Aorta (tissue), 5 donors: ENCODE measurements at regions not wholly inside any gene's neighbourhood (a gene's known extent, or its start where the extent isn't known, plus 50 kb on each side); places are given as distances from the start of the nearest gene placed in this dataset.

Experiments
- ATAC-seq: fragments of 200-7000 bp; cut with Tn5 transposase; one replicate; pipeline ENCODE4 v1.9.1; 2022; ENCODE audit warnings: moderate library complexity; ENCODE audit not compliant: low FRiP score
- DNase-seq, 2 donors: peaks; one replicate each; pipeline ENCODE4 v3.0.0-alpha.2; 2020
- H3K27ac ChIP-seq, 2 donors: one replicate each; pipeline ENCODE4 v1.5.1; 2013; ENCODE audit warnings: low read length in 2 of 2, mild to moderate bottlenecking in 2 of 2, moderate library complexity in 2 of 2, control low read depth in 1 of 2, inconsistent platforms in 1 of 2, low read depth in 1 of 2
- H3K27me3 ChIP-seq, 2 donors: one replicate each; pipeline ENCODE4 v1.6.1; 2013; ENCODE audit warnings: control low read depth in 1 of 2, low read length in 1 of 2, mild to moderate bottlenecking in 1 of 2, moderate library complexity in 1 of 2; ENCODE audit not compliant: insufficient read depth in 2 of 2, control insufficient read depth in 1 of 2
- H3K36me3 ChIP-seq, 2 donors: one replicate each; pipeline ENCODE4 v1.6.1; 2013; ENCODE audit warnings: control low read depth in 1 of 2, low read length in 1 of 2, mild to moderate bottlenecking in 1 of 2; ENCODE audit not compliant: insufficient read depth in 2 of 2, control insufficient read depth in 1 of 2
- H3K4me1 ChIP-seq, 2 donors: one replicate each; pipeline ENCODE4 v1.6.1; 2013; ENCODE audit warnings: low read length in 2 of 2, control low read depth in 1 of 2, mild to moderate bottlenecking in 1 of 2, moderate library complexity in 1 of 2; ENCODE audit not compliant: insufficient read depth in 2 of 2, control insufficient read depth in 1 of 2
- H3K4me3 ChIP-seq, 2 donors: one replicate each; pipeline ENCODE4 v1.5.1; 2013; ENCODE audit warnings: low read length in 2 of 2, control low read depth in 1 of 2, mild to moderate bottlenecking in 1 of 2
- H3K9me3 ChIP-seq: one replicate; pipeline ENCODE4 v1.6.1; 2013; ENCODE audit warnings: mild to moderate bottlenecking, low read length; ENCODE audit not compliant: control insufficient read depth
- WGBS, 2 donors: extraction: QIAGEN DNeasy Blood & Tissue Kit; methylation state at CpG; one replicate each; pipeline ENCODE4 v1.1.7; 2013; 5-methylcytosine and 5-hydroxymethylcytosine counted together
- intact Hi-C, 2 donors: fragments of 100-400 bp; cut with DNase I; formaldehyde crosslinking; loops; one replicate each; pipeline versions ENCODE4 v1.14.2 to v1.15.0; 2022
- donor health status: healthy with polysubstance abuse.
- donor health status: Bipolar disorder and iron deficiency.
- donor health status: DM: no; HTN: no; CAD: no.
- donor health status: DM: no; HTN: no; CAD: no.
- donor health status: DM: yes; HTN: yes; CAD: no.

DNA sequence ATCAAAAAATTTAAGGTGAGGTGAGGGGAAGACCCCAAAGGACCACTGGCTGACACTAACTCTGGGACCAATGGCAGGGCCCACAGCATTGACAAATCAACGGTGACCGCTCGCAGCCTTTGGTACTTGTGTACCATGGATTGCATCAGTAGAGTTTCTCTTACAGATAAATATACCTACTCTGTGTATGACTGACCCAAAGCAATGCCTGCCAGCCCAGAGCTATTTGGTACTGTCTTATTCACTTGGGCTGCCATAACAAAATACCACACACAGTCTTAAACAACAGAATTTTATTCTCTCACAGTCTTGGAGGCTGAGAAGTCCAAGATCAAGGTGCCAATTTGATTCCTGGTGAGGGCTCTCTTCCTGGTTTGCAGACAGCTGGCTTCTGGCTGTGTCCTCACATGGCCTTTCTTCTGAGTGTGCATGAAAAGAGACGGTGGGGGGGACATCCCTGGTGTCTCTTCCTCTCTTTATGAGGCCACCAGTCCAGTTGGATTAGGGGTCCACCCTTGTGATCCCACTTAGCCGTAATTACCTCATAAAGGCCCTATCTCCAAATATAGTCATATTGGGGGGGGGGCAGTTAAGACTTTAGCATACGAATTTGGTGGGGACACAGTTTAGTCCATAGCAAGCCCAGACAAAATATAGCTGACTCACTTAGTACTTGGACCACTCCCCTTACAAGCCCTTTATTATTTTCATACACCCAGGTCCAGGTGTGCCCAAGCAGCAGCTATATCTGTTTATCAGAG, 336.3 kb downstream of the CD83 start:
- no peak for DNase-seq
- Histone ChIP-seq H3K27me3 (no peaks in the 10 kb centered on the region), H3K36me3 (no peaks in the 10 kb centered on the region), H3K4me3 (no peak overlapping the region), H3K9me3 (no peaks in the 10 kb centered on the region), H3K27ac (no peak overlapping the region), H3K4me1 (peaks cover 2 to 5% of the 10 kb centered on the region in 2 donors)
- 93 to 95% methylated on average over 6 of the region's 6 CpGs for WGBS, 2 donors
- no peak for ATAC-seq
- intact Hi-C loops = no loop called here

GRCh38 chr6:14454473-14454775, 336.9 kb downstream of the CD83 start:
- DNase-seq (no peak), ATAC-seq (no peak)
- Histone ChIP-seq H3K4me3 (no peak overlapping the region), H3K36me3 (no peaks in the 10 kb centered on the region), H3K27me3 (no peaks in the 10 kb centered on the region), H3K27ac (no peak overlapping the region), H3K4me1 (peaks cover 2 to 5% of the 10 kb centered on the region in 2 donors), H3K9me3 (no peaks in the 10 kb centered on the region)
- 93 to 99% methylated on average over 4 of the region's 4 CpGs for WGBS, 2 donors
- intact Hi-C loops = no loop called here

DNA sequence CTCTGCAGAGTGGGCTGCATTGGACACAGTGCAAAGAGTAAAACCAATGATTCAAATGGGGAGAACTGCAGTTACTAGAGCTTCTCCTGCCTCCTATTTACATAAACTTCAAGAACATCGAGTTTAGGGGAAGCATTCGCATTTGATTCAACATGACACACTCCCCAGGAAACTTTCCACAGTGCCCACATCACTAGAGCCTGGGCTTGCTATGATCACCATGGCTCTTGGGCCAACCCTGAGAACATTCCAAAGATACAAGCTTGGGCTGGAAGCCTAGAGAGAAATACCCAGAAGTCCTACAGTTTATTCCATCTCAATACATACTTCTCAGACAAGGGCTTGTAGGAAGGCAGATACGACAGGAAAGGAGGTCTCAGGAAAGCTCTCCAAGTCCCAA, 337.9 kb downstream of the CD83 start:
- Histone ChIP-seq H3K27ac (peak overlapping the region in 1 of 2 donors; percentile 74), H3K4me1 (peaks cover 2 to 5% of the 10 kb centered on the region in 2 donors), H3K36me3 (no peaks in the 10 kb centered on the region), H3K27me3 (no peaks in the 10 kb centered on the region), H3K4me3 (no peak overlapping the region), H3K9me3 (no peaks in the 10 kb centered on the region)
- peak; percentile 48 for ATAC-seq
- 10% methylated on average over 3 of the region's 3 CpGs for WGBS, 2 donors
- intact Hi-C loops = no loop called here
- DNase-seq = no peak

DNA sequence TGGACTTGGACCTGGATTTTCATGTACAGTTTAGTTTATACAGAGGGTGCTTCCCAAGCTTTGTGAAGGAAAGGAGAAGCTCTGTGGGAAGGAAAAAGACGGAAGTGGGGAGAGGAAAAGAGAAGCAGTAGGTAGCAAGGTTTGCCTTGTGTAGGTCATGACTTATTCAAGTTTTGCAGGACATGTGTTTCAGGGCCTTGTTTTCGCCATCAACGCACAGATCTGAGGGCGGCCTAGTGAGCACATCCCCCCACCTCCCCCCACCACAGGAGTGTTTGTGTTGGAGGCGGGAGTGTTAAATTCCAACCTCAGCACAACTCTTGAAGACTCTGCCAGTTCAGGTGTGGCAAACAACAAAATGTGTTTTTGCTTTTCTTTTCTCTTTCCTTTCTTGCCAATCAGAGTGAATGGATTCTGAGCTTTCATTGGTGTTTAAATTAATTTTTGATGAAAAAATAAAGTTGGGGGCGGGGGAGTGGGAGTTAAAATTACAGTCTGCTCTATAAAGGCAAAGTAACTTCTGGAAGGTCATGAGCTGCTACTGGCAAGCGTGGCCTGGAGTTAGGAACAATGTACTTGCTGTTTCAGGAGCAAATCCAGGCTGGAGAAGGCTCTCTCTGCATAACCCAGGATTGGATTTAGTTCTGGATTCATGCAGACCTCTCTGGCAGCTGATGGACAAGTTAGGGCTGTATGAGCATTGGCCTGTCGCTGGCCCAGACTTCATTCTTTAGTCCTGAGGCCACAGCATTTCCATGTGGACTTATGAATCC, 338.5 kb downstream of the CD83 start:
- H3K4me3 ChIP-seq = no peak overlapping the region
- 71 to 74% methylated on average over 8 of the region's 8 CpGs for WGBS, 2 donors
- ATAC-seq = no peak
- no peaks in the 10 kb centered on the region for H3K9me3 ChIP-seq
- no peaks in the 10 kb centered on the region for H3K36me3 ChIP-seq
- intact Hi-C loops = no loop called here
- no peak for DNase-seq
- no peaks in the 10 kb centered on the region for H3K27me3 ChIP-seq
- H3K4me1 ChIP-seq = peaks cover 2 to 5% of the 10 kb centered on the region in 2 donors
- H3K27ac ChIP-seq = no peak overlapping the region

DNA sequence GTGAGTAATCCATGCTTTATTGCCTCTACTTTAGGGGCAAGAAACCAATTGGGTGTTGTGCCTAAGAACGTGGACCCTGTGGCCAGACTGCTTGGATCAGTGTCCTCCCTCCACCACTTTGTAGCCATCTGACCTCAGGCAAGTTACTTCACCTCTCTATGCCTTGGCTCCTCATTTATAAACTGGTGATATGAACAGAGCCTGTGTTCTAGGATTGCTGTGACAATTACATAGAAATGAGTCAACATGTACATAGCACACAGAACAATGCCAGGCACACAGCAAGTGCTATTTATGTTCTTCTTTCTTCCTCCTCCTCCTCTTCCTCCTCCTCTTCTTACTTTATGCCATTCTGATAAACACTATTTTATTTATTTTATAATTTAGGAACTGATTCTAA, 339.4 kb downstream of the CD83 start:
- H3K9me3 ChIP-seq = no peaks in the 10 kb centered on the region
- no peak for DNase-seq
- 92 to 98% methylated on average over 1 of the region's 1 CpG for WGBS, 2 donors
- H3K4me3 ChIP-seq = no peak overlapping the region
- intact Hi-C loops = no loop called here
- no peak overlapping the region for H3K27ac ChIP-seq
- H3K36me3 ChIP-seq = no peaks in the 10 kb centered on the region
- peaks cover 2 to 5% of the 10 kb centered on the region in 2 donors for H3K4me1 ChIP-seq
- no peaks in the 10 kb centered on the region for H3K27me3 ChIP-seq
- ATAC-seq = no peak

- Histone ChIP-seq H3K4me1 (peaks cover 2 to 5% of the 10 kb centered on the region in 2 donors), H3K4me3 (no peak overlapping the region), H3K27ac (no peak overlapping the region), H3K36me3 (no peaks in the 10 kb centered on the region), H3K9me3 (no peaks in the 10 kb centered on the region), H3K27me3 (no peaks in the 10 kb centered on the region)
- ATAC-seq (no peak), DNase-seq (no peak)
- intact Hi-C loops = no loop called here
- WGBS, 2 donors = 63 to 65% methylated on average over 5 of the region's 5 CpGs
Observed at GRCh38 chr6:14458669-14459266, 341.2 kb downstream of the CD83 start.

GRCh38 chr6:14459315-14459714, 341.7 kb downstream of the CD83 start:
- no peak for ATAC-seq
- intact Hi-C loops = no loop called here
- H3K27ac ChIP-seq = no peak overlapping the region

DNA sequence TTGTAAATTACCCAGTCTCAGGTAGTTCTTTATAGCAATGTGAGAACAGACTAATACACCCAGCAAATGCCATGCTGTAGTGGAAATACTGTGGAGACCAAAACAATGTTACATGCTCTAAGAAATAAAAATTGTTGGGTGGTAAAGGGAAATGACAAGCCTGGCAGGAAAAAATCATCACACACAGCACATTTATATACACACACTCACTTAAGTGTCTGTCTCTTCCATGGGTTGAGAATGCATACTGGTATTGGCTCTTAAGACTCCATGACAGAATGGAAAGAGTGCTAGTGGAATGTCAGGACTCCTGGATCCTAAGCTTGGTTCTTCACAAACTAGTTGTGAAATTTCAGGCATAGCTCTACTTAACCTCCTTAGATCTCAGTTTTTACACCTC, 343.0 kb downstream of the CD83 start:
- Histone ChIP-seq H3K4me3 (no peak overlapping the region), H3K27me3 (no peaks in the 10 kb centered on the region), H3K4me1 (no peaks in the 10 kb centered on the region), H3K36me3 (no peaks in the 10 kb centered on the region), H3K27ac (no peak overlapping the region), H3K9me3 (no peaks in the 10 kb centered on the region)
- no peak for ATAC-seq
- DNase-seq = no peak
- intact Hi-C loops = no loop called here

More at GRCh38 chr6:14459315-14459714, 341.7 kb downstream of the CD83 start:
- H3K4me1 ChIP-seq = peaks cover 2 to 5% of the 10 kb centered on the region in 2 donors
- no peak for DNase-seq
- no peaks in the 10 kb centered on the region for H3K9me3 ChIP-seq
- no peaks in the 10 kb centered on the region for H3K36me3 ChIP-seq
- H3K4me3 ChIP-seq = no peak overlapping the region
- no peaks in the 10 kb centered on the region for H3K27me3 ChIP-seq

- Histone ChIP-seq H3K27ac (no peak overlapping the region), H3K9me3 (no peaks in the 10 kb centered on the region), H3K27me3 (no peaks in the 10 kb centered on the region), H3K4me3 (no peak overlapping the region), H3K4me1 (no peaks in the 10 kb centered on the region), H3K36me3 (no peaks in the 10 kb centered on the region)
- DNase-seq (no peak), ATAC-seq (no peak)
- intact Hi-C loops = no loop called here
- WGBS, 2 donors = 92 to 94% methylated on average over 3 of the region's 3 CpGs
Observed at GRCh38 chr6:14462135-14462534, 344.6 kb downstream of the CD83 start.
